ENCODE measurements at regions not wholly inside any gene's neighbourhood (a gene's known extent, or its start where the extent isn't known, plus 50 kb on each side); places are given as distances from the start of the nearest gene placed in this dataset.

DNA sequence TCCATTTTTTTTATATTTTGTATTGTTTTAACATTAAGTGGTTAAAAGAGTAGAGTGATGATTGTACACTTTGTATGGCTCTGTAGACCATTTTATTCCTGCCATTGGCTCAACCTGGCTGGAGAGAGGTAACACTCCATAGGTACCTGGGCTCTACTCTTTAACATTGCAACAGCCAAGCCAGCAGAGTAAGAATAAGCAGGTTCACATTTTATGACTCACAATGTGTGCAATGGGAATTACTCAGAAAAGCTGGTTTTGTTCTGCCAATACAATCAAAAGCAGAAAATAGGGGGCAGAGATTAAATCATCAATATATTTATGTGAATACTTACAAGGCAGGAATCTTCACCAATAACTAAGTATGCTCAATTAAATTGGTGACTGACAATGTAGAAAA lies 1324.0 kb downstream of the AMY1C start:
- TF ChIP-seq CTCF (IDR thresholded peaks at IDR 0.05), result no peak
- no peak for TF ChIP-seq POLR2A (IDR thresholded peaks at IDR 0.05)
